ENCODE measurements at regions not wholly inside any gene's neighbourhood (a gene's known extent, or its start where the extent isn't known, plus 50 kb on each side); places are given as distances from the start of the nearest gene placed in this dataset.
A peak's percentile ranks its signal among the peaks of the same experiment; 100 is the strongest.

GRCh38 chr11:16527525-16528246 is 171.3 kb upstream of the SOX6 start:
- ChIA-PET CTCF (no interaction called here), POLR2A (no interaction called here)
- 0 out of 2 replicates have a peak, but pooled peaks cover 3% of the 10 kb centered on the region for H3K4me1 ChIP-seq (ENCODE audit: control insufficient read depth, insufficient read depth, low read length)
- no peaks in the 10 kb centered on the region for H3K9me3 ChIP-seq (ENCODE audit: control insufficient read depth, insufficient read depth, low read depth, low read length)
- TF ChIP-seq ZNF707 (tag by site-specific recombination; IDR thresholded peaks at IDR 0.05) (no peak), ZEB2 (tag by site-specific recombination; IDR thresholded peaks at IDR 0.05) (no peak), ZNF146 (tag by site-specific recombination; IDR thresholded peaks at IDR 0.05) (no peak), ZNF558 (tag by site-specific recombination; IDR thresholded peaks at IDR 0.05) (no peak), KLF10 (tag by site-specific recombination; IDR thresholded peaks at IDR 0.05) (no peak), ZNF274 (IDR thresholded peaks at IDR 0.05; ENCODE audit: low read length) (no peak), ZNF274 (tag by site-specific recombination; IDR thresholded peaks at IDR 0.05; ENCODE audit: borderline replicate concordance) (no peak), ZNF701 (tag by site-specific recombination; IDR thresholded peaks at IDR 0.05) (no peak), OVOL3 (tag by site-specific recombination; IDR thresholded peaks at IDR 0.05) (no peak), ZNF404 (tag by site-specific recombination; IDR thresholded peaks at IDR 0.05) (no peak), ZNF311 (tag by site-specific recombination; IDR thresholded peaks at IDR 0.05; ENCODE audit: borderline replicate concordance) (no peak)
- TF ChIP-seq, protein P1, sequence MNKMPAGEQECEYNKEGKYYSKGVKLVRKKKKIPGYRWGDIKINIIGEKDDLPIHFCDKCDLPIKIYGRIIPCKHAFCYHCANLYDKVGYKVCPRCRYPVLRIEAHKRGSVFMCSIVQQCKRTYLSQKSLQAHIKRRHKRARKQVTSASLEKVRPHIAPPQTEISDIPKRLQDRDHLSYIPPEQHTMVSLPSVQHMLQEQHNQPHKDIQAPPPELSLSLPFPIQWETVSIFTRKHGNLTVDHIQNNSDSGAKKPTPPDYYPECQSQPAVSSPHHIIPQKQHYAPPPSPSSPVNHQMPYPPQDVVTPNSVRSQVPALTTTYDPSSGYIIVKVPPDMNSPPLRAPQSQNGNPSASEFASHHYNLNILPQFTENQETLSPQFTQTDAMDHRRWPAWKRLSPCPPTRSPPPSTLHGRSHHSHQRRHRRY (tag by site-specific recombination; IDR thresholded peaks at IDR 0.05) = no peak
- H3K4me3 ChIP-seq (ENCODE audit: low read depth, low read length) = no peak overlapping the region
- no peak overlapping the region for H3K27ac ChIP-seq (ENCODE audit: extremely low read depth, low read depth, low read length)
- H3K36me3 ChIP-seq (ENCODE audit: control insufficient read depth in 2 of 2, insufficient read depth in 1 of 2, low read length in 2 of 2) = no peaks in the 10 kb centered on the region

- CTCF ChIA-PET = no interaction called here
- 0 out of 2 replicates have a peak, but pooled peaks cover 3% of the 10 kb centered on the region for H3K4me1 ChIP-seq (ENCODE audit: control insufficient read depth, insufficient read depth, low read length)
- POLR2A ChIA-PET = no interaction called here
- no peaks in the 10 kb centered on the region for H3K36me3 ChIP-seq (ENCODE audit: control insufficient read depth in 2 of 2, insufficient read depth in 1 of 2, low read length in 2 of 2)
- no peak overlapping the region for H3K4me3 ChIP-seq (ENCODE audit: low read depth, low read length)
- no peak overlapping the region for H3K27ac ChIP-seq (ENCODE audit: extremely low read depth, low read depth, low read length)
- no peaks in the 10 kb centered on the region for H3K9me3 ChIP-seq (ENCODE audit: control insufficient read depth, insufficient read depth, low read depth, low read length)
- TF ChIP-seq ZNF366 (tag by site-specific recombination; conservative IDR thresholded peaks at IDR 0.05) (no peak), BCL6B (tag by site-specific recombination; IDR thresholded peaks at IDR 0.05) (peak; percentile 41; the same call in 1 of the 2 replicates), REST (tag by site-specific recombination; IDR thresholded peaks at IDR 0.05) (no peak), PRDM4 (tag by site-specific recombination; IDR thresholded peaks at IDR 0.05) (0 out of 2 replicates have a peak, but pooled peaks have one; percentile 32), ZNF146 (tag by site-specific recombination; IDR thresholded peaks at IDR 0.05) (no peak), ZNF791 (tag by site-specific recombination; IDR thresholded peaks at IDR 0.05) (no peak), BCL11B (tag by site-specific recombination; IDR thresholded peaks at IDR 0.05; ENCODE audit: low read depth) (no peak), ZNF23 (tag by site-specific recombination; IDR thresholded peaks at IDR 0.05; ENCODE audit: borderline replicate concordance) (no peak), ZBTB21 (tag by site-specific recombination; IDR thresholded peaks at IDR 0.05) (no peak)
- TF ChIP-seq, protein P2, sequence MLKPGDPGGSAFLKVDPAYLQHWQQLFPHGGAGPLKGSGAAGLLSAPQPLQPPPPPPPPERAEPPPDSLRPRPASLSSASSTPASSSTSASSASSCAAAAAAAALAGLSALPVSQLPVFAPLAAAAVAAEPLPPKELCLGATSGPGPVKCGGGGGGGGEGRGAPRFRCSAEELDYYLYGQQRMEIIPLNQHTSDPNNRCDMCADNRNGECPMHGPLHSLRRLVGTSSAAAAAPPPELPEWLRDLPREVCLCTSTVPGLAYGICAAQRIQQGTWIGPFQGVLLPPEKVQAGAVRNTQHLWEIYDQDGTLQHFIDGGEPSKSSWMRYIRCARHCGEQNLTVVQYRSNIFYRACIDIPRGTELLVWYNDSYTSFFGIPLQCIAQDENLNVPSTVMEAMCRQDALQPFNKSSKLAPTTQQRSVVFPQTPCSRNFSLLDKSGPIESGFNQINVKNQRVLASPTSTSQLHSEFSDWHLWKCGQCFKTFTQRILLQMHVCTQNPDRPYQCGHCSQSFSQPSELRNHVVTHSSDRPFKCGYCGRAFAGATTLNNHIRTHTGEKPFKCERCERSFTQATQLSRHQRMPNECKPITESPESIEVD (tag by site-specific recombination; IDR thresholded peaks at IDR 0.05) = peak; percentile 59
- TF ChIP-seq, protein P3, sequence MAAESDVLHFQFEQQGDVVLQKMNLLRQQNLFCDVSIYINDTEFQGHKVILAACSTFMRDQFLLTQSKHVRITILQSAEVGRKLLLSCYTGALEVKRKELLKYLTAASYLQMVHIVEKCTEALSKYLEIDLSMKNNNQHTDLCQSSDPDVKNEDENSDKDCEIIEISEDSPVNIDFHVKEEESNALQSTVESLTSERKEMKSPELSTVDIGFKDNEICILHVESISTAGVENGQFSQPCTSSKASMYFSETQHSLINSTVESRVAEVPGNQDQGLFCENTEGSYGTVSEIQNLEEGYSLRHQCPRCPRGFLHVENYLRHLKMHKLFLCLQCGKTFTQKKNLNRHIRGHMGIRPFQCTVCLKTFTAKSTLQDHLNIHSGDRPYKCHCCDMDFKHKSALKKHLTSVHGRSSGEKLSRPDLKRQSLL (tag by site-specific recombination; IDR thresholded peaks at IDR 0.05) = no peak
Measured at GRCh38 chr11:16526947-16527346, 170.6 kb upstream of the SOX6 start.
